Right lobe of liver (tissue), 6 donors: ENCODE measurements at regions not wholly inside any gene's neighbourhood (a gene's known extent, or its start where the extent isn't known, plus 50 kb on each side); places are given as distances from the start of the nearest gene placed in this dataset.

Experiments
- ATAC-seq, 4 donors: fragments of 200-7000 bp; cut with Tn5 transposase; one replicate each; pipeline ENCODE4 v1.9.1; 2020; ENCODE audit warnings: mild to moderate bottlenecking in 4 of 4, moderate library complexity in 4 of 4
- DNase-seq, 3 donors: peaks; one replicate each; pipeline ENCODE4 v3.0.0-alpha.2; 2020
- H3K27ac ChIP-seq, 3 donors: fragments of 200-600 bp; one replicate each; pipeline ENCODE4 v1.8.0; 2022
- H3K27me3 ChIP-seq, 2 donors: fragments of 200-600 bp; one replicate each; pipeline ENCODE4 v1.8.0; 2022
- H3K36me3 ChIP-seq, 4 donors: fragments of 200-600 bp; sonication (generic) in 1 of 4; one replicate each; pipeline versions ENCODE4 v1.5.1 to v1.8.0; 2017 to 2022; ENCODE audit warnings: control low read depth in 1 of 4
- H3K4me1 ChIP-seq, 4 donors: fragments of 200-600 bp; sonication (generic) in 1 of 4; one replicate each; pipeline versions ENCODE4 v1.5.1 to v1.8.0; 2017 to 2022; ENCODE audit warnings: control low read depth in 1 of 4
- H3K4me3 ChIP-seq, 3 donors: fragments of 200-600 bp; one replicate each; pipeline ENCODE4 v1.8.0; 2022
- H3K9me3 ChIP-seq, 4 donors: fragments of 200-600 bp; sonication (generic) in 1 of 4; one replicate each; pipeline versions ENCODE4 v1.5.1 to v1.8.0; 2017 to 2022; ENCODE audit warnings: control low read depth in 1 of 4
- POLR2A ChIP-seq: fragments of 450-650 bp; IDR thresholded peaks from one replicate; pipeline ENCODE4 v1.6.1; 2017; ENCODE audit warnings: antibody characterized with exemption, mild to moderate bottlenecking
- WGBS: methylation state at CpG from one replicate; pipeline ENCODE4 v1.1.6; 2018; ENCODE audit warnings: low coverage, low lambda C conversion rate; ENCODE audit not compliant: insufficient coverage; ENCODE audit errors: missing lambda C conversion rate; 5-methylcytosine and 5-hydroxymethylcytosine counted together
- intact Hi-C, 2 donors: fragments of 100-400 bp; cut with DNase I; formaldehyde crosslinking; loops; one replicate each; pipeline versions ENCODE4 v1.11.2 to v1.14.1; 2022
- TF ChIP-seq, protein P1 (sequence below), 4 donors: fragments of 200-600 bp in 3 of 4; fragments of 450-650 bp in 1 of 4; IDR thresholded peaks; one replicate each; pipeline versions ENCODE4 v1.5.1 to v1.8.0; 2016 to 2022; ENCODE audit warnings: antibody characterized with exemption in 4 of 4, mild to moderate bottlenecking in 2 of 4
- donor health status: DM: no; HTN: yes; CAD: no.
- donor health status: DM: no; HTN: no; CAD: no.
- donor health status: DM: no; HTN: no; CAD: no.
- donor health status: DM: no; HTN: yes; CAD: no.
- donor health status: DM: no; HTN: yes; CAD: no.

DNA sequence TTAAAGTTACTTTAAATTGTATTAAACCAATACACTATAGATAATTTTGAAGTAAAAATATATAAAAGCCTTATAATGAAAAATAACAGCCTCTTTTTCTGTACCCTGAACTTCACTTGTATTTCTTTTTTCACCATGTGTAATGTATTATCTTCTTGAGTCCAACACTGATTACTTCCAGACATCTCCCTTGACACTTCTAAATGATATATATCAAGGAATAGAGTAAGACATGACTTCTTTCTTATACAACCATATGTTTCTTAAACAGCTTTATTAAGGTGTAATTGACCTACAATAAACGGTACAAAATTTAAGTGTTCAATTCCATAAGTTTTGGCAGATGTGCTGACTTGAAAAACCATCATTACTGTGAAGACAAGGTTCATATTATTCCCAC lies 531.9 kb downstream of the OLFM4 start:
- Histone ChIP-seq H3K4me3 (no peak overlapping the region), H3K27me3 (no peaks in the 10 kb centered on the region), H3K4me1 (no peaks in the 10 kb centered on the region), H3K36me3 (no peaks in the 10 kb centered on the region), H3K9me3 (no peaks in the 10 kb centered on the region), H3K27ac (no peak overlapping the region)
- DNase-seq: no peak
- intact Hi-C loops: no loop called here
- no peak for TF ChIP-seq POLR2A
- 63% methylated on average over 1 of the region's 1 CpG for whole genome bisulfite sequencing
- ATAC-seq: no peak

DNA sequence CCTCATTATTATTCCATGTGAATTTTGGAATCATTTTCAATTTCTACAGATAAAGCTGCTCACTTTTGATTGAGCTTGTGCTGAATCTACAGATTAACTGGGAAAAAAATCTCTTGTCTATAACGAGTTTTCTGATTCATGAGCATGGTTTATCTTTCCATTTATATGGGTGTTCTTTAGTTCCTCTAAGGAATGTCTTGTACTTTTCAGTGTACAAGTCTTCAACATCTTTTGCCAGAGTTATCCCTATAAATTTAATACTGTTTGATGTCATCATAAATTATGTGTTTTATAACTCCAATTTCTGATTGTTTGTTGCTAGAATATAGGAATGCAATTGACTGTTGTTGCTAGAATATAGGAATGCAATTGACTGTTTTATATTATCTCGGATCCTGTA lies 533.8 kb downstream of the OLFM4 start:
- intact Hi-C loops: no loop called here
- Histone ChIP-seq H3K27me3 (no peaks in the 10 kb centered on the region), H3K4me3 (no peak overlapping the region), H3K4me1 (no peaks in the 10 kb centered on the region), H3K27ac (no peak overlapping the region), H3K36me3 (no peaks in the 10 kb centered on the region), H3K9me3 (no peaks in the 10 kb centered on the region)
- no peak for ATAC-seq
- TF ChIP-seq, protein P1, sequence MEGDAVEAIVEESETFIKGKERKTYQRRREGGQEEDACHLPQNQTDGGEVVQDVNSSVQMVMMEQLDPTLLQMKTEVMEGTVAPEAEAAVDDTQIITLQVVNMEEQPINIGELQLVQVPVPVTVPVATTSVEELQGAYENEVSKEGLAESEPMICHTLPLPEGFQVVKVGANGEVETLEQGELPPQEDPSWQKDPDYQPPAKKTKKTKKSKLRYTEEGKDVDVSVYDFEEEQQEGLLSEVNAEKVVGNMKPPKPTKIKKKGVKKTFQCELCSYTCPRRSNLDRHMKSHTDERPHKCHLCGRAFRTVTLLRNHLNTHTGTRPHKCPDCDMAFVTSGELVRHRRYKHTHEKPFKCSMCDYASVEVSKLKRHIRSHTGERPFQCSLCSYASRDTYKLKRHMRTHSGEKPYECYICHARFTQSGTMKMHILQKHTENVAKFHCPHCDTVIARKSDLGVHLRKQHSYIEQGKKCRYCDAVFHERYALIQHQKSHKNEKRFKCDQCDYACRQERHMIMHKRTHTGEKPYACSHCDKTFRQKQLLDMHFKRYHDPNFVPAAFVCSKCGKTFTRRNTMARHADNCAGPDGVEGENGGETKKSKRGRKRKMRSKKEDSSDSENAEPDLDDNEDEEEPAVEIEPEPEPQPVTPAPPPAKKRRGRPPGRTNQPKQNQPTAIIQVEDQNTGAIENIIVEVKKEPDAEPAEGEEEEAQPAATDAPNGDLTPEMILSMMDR (IDR thresholded peaks at IDR 0.05): no peak
- no peak for TF ChIP-seq POLR2A
- WGBS: 35% methylated on average over 2 of the region's 2 CpGs
- no peak for DNase-seq

DNA sequence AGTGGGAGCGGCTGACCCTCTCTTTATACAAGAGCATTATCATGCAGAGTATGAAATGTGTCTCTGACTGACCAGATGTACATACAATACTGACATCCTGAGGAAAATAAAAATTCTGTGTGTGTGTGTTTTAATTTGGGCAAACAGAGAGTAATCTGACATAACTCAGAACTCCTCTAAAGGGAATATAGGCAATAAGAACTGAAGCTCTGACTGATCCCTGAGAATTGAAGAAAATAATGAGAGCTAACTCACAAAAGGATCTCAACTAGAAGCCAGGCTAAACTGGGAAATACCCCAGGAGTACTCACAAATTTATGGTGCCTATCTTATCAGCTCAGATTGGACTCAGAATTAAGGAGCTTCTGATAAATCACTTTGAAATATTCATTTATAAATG lies 539.9 kb downstream of the OLFM4 start:
- H3K9me3 ChIP-seq: no peaks in the 10 kb centered on the region
- TF ChIP-seq, protein P1 (IDR thresholded peaks at IDR 0.05): no peak
- TF ChIP-seq POLR2A: no peak
- no peak overlapping the region for H3K27ac ChIP-seq
- intact Hi-C loops: no loop called here
- H3K36me3 ChIP-seq: no peaks in the 10 kb centered on the region
- no peak overlapping the region for H3K4me3 ChIP-seq
- no peak for DNase-seq
- H3K4me1 ChIP-seq: no peaks in the 10 kb centered on the region
- no peaks in the 10 kb centered on the region for H3K27me3 ChIP-seq
- no peak for ATAC-seq
- WGBS: 52% methylated on average over 1 of the region's 1 CpG

DNA sequence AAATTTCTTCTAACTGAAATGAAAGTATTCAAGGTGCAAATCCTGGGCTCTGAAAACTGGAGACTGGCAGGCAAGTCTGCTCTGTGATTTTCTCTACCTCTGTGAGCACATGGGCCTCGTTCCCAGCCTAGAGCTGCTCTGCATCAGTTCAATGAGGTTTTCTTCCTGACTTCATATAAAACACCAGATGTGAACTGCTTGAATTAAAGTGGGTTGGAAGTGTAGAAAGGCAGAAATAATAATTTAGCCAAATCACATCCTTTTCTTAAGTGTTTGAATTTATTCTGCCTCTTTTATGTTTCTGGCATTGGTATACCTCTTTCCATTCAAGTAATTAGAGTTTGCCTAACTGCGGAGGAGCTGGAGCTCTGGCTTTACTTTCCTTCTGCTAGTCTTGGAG lies 540.8 kb downstream of the OLFM4 start:
- no peak overlapping the region for H3K27ac ChIP-seq
- no peaks in the 10 kb centered on the region for H3K36me3 ChIP-seq
- no peak overlapping the region for H3K4me3 ChIP-seq
- H3K4me1 ChIP-seq: no peaks in the 10 kb centered on the region
- intact Hi-C loops: no loop called here
- H3K9me3 ChIP-seq: no peaks in the 10 kb centered on the region
- H3K27me3 ChIP-seq: no peaks in the 10 kb centered on the region
- ATAC-seq (no peak), DNase-seq (no peak)
- no peak for TF ChIP-seq POLR2A
- TF ChIP-seq, protein P1 (IDR thresholded peaks at IDR 0.05): no peak
- WGBS: 62% methylated on average over 2 of the region's 2 CpGs

DNA sequence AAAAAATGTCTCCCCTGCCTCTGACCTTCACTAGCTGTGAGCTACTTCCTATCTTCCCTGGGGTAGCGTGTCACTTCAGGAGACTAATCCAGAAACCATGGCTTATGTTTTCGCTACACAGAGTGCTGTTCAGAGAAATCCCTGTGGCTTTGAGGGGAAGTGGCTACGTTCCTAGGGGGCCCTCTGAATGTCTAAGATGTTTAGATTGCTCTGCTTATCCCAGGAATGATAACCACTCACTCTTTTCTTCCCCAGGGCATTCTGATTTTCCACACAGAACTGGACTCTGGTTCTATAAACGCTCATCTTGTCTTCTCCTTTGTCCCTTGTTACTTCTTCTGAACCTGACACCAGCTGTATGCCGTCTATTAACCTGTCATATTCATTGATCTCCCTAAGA lies 572.5 kb downstream of the OLFM4 start:
- ATAC-seq (no peak), DNase-seq (no peak)
- no peaks in the 10 kb centered on the region for H3K36me3 ChIP-seq
- H3K27me3 ChIP-seq: no peaks in the 10 kb centered on the region
- no peak for TF ChIP-seq POLR2A
- TF ChIP-seq, protein P1 (IDR thresholded peaks at IDR 0.05): no peak
- 26% methylated on average over 5 of the region's 5 CpGs for WGBS
- no peak overlapping the region for H3K4me3 ChIP-seq
- H3K9me3 ChIP-seq: no peaks in the 10 kb centered on the region
- no peak overlapping the region for H3K27ac ChIP-seq
- intact Hi-C loops: no loop called here
- no peaks in the 10 kb centered on the region for H3K4me1 ChIP-seq
